D721Med (cell line): ENCODE measurements at regions not wholly inside any gene's neighbourhood (a gene's known extent, or its start where the extent isn't known, plus 50 kb on each side); places are given as distances from the start of the nearest gene placed in this dataset.
A peak's percentile ranks its signal among the peaks of the same experiment; 100 is the strongest.

Experiments used
- DNase-seq: peaks from one replicate; pipeline ENCODE4 v3.0.0; 2011; ENCODE audit warnings: low spot score; ENCODE audit not compliant: insufficient read length
- FAIRE-seq: peaks from 2 replicates; lab custom pipeline; 2011; peaks lifted over from hg19 to GRCh38; lab: Jason Lieb, UNC
- TF ChIP-seq, protein P1 (sequence below): IDR thresholded peaks from 2 replicates; pipeline ENCODE4 v1.5.1; 2012; ENCODE audit warnings: mild to moderate bottlenecking, control low read depth; ENCODE audit not compliant: insufficient read depth; ENCODE audit errors: missing control alignments

- FAIRE-seq (no peak), DNase-seq (no peak)
- TF ChIP-seq, protein P1, sequence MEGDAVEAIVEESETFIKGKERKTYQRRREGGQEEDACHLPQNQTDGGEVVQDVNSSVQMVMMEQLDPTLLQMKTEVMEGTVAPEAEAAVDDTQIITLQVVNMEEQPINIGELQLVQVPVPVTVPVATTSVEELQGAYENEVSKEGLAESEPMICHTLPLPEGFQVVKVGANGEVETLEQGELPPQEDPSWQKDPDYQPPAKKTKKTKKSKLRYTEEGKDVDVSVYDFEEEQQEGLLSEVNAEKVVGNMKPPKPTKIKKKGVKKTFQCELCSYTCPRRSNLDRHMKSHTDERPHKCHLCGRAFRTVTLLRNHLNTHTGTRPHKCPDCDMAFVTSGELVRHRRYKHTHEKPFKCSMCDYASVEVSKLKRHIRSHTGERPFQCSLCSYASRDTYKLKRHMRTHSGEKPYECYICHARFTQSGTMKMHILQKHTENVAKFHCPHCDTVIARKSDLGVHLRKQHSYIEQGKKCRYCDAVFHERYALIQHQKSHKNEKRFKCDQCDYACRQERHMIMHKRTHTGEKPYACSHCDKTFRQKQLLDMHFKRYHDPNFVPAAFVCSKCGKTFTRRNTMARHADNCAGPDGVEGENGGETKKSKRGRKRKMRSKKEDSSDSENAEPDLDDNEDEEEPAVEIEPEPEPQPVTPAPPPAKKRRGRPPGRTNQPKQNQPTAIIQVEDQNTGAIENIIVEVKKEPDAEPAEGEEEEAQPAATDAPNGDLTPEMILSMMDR, result no peak
Observed at GRCh38 chr9:80592413-80592812, 1020.6 kb downstream of the TLE4 start.

- DNase-seq, result no peak
- no peak for FAIRE-seq
- TF ChIP-seq, protein P1, result no peak
Observed at GRCh38 chr9:80586786-80587330, 1015.1 kb downstream of the TLE4 start.

- TF ChIP-seq, protein P1, result no peak
- FAIRE-seq, result no peak
- DNase-seq, result no peak
Observed at GRCh38 chr9:80571953-80572352, 1000.2 kb downstream of the TLE4 start.

DNA sequence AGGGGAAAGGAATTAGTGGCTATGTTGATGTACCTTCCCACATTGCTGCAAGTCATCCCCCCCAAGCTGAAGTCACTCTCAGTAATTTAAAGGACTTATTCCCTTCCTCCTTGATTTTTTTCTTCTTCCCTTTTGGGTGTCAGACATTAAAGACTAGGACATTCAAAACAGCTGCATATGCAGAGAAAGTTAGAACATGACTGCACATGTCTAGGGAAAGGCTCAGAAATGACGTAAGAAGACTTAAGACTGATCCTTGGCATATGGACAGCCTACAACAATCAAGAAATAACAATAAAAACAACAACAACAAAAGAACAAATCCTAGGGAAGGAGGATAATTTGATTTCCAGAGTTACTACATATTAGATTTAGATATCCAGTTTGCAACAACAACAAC lies 997.5 kb downstream of the TLE4 start:
- DNase-seq (no peak), FAIRE-seq (peak; percentile 25)
- TF ChIP-seq, protein P1, result no peak

DNA sequence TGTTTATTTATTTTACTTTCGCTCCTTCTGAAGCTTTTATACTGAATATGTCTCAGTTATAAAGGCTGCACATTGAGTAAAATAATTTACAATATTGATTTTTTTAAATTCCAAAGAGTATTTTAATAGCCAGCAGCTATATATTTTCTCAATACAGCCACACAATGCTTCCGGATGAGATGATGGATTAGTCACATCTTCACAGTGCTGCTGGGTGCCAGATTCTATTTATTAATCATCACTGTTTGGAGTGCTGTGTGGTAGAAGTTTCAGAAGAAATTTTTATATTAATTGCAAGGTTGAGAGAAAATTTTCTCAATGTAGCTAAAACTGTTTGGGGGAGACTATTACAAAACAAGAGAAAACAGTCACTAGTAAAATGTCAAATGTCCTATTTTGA lies 989.8 kb downstream of the TLE4 start:
- FAIRE-seq (no peak), DNase-seq (no peak)
- TF ChIP-seq, protein P1, result no peak

- FAIRE-seq, result peak; percentile 48
- no peak for DNase-seq
- TF ChIP-seq, protein P1, result no peak
Observed at GRCh38 chr9:80560976-80561375, 989.2 kb downstream of the TLE4 start.

DNA sequence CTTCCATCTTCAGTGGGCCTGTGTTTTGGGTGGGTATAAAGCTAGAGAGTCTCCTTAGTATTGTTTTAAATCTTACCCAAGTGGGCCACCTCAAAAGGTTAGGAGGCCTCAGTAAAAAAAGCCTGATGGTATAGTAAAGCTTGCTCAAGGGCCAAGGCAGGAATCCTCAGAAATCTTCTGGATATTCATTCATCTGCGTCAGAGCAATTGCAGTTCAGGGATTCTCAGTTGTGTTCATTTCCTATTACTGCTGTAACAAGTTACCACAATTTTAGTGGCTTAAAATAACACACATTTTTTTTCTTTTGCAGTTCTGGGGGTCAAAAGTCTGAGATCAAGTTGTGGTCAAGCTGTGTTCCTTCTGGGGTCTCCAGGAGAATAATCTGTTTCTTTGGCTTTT lies 985.5 kb downstream of the TLE4 start:
- TF ChIP-seq, protein P1, result no peak
- DNase-seq, result no peak
- FAIRE-seq, result peak; percentile 6
